ENCODE measurements at regions not wholly inside any gene's neighbourhood (a gene's known extent, or its start where the extent isn't known, plus 50 kb on each side); places are given as distances from the start of the nearest gene placed in this dataset.
"Not testable (repeated sequence)": the region's sequence is repeated elsewhere in the genome, so short reads cannot be mapped to it uniquely, and the experiment has no call there.

DNA sequence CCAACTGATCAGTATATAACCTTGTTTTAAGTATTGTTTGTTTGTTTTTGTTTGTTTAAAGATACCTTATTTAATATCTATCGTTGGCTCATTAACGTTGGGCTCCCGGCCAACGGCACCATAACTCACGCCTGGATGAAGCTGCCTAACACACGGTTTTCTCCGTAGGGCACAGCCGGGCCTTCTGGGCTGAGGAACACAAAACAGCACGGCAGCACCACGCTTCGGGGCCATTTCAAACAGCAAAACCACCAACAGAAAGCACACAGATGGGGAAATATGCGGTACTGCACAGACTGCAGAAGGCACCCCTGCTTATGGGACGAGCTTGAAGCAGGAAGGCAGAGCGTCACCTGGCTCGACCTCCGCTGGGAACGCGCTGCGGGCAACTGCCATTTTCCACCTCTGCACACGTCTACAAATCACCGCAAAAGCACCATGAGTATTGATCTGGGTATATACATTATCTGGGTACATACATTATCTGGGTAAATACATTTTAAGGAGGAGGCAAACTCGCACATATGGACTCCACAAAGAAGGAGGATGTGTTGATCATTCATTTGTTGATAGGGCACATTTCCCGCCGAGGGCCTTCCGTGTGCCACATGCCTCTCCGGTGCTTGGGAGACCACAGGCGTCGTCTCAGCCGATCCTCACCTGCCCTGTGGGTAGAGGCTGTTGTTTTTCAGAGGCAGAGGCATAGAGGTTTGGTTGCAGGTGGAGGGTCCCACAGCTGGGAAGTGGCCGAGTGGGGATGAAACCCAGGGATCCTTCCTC, 123.7 kb upstream of the ATP2B2 start:
- DNase-seq = no peak

DNA sequence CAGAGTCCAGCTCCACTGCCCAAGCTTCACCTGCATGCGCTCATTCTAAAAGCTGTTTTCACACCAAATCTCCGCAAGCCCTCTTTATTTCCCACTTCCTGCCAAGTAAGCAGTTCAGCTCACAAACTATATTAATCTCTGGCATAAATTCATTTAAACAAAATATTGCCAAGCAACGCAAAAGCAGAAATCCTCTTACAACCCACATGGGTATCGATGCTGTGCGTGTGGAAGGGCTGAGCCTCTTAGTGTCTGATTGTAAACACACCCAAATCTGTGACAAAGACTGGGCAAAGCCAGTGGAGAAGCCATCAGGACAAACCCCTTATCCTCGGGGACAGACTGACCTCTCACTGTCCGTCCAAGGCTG, 124.3 kb upstream of the ATP2B2 start:
- DNase-seq = no peak

DNA sequence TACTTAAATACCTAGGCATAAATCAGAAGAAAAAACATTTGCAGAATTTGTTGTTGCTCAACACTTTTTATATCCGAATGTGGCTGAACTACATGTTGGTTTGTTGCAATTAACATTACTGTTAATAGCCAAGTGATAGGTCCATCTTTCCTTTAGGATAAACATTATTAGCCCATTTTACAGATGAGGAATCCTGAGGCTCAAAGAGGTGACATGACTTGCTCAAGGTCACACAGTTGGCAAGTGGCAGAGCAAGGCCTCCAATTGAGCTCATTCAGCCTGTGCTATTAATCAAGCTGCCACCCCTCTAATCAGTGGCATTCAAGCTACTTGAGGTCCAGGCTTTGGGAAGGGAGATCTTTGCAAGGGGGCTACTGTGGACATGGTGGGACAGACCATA, 125.8 kb upstream of the ATP2B2 start:
- DNase-seq = no peak

DNA sequence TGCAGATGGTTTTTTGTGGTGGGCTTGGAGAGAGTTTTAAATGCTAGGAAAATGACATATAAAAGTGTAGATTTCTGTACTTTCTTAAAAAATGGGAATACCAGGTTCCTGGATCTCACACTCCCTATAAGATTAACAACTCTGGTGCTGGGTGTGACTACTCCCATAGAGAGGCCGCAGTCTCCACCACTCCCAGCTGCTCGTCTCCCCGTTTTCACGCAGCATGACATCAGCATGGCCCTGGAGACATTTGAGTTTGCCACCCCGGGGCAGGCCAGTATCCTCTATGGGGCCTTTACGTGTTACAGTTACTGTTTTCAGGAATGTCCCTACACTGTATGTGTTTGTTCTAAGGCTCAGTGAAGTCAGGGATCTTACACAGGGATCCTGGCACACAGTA, 126.7 kb upstream of the ATP2B2 start:
- no peak for DNase-seq

DNA sequence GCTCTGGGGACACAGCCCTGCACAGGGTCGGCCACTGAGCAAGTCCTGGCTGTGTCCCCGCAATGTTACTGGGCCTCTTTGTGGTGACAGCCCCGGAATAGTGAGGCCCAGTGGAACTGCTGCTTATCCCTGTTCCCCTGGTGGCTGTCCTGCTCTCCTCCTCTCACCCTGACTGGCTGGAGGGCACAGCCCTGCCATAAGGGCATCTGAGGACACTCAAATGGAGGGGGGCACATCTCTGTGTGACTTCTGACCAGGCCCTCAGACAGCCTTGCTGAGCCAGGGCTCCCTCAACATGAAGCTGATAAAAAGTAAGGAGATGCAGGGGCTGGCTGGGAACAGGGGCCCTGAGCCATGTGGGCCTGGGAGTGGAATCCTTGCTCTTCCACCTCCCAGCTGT, 127.4 kb upstream of the ATP2B2 start:
- DNase-seq = no peak

DNA sequence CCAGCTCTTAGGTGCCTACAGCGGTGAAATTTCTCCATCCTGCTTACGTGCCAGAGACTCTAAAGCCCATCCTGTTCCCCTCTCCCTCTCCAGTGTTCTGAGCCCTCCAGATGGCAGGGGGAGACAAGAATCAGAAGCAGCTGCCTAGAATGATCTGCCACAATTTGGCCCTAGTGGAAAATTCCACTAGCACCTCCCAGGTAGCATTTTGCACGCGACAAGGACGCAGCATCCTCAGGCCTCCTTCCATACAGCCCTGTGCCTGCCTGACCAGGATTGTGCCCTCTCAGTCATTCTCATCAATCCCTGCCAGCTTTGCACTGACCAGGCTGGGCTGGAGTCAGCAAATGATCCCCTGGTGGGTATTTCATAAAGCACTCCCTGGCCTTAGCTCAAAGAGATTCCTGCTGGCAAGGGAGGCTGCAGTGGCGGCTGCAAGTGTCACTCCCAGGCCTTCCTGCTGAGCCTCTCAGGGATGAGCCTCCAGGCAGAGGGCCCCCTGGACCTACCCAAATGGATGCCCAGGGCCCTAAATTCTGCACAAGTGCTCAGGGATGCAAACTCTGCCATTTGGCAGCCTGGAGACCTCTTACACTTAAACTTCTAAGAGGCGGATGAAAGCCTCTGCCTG, 130.2 kb upstream of the ATP2B2 start:
- DNase-seq = no peak

DNA sequence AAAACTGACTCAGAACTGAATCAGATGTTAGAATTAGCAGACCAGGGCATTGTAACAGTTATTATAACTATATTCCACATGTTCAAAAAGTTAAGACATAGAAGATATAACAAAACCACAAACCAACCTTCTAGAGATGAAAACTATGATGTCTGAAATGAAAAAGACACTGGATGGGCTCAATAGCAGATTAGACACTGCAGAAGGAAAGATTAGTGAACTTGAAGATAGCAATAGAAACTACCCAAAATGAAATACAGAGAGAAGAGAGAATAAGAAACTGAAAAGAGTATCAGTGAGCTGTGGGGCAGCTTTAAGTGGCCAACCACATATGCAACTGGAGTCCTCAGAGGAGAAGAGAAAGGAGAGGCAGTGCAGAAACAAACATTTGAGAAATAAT, 132.0 kb upstream of the ATP2B2 start:
- no peak for DNase-seq

DNA sequence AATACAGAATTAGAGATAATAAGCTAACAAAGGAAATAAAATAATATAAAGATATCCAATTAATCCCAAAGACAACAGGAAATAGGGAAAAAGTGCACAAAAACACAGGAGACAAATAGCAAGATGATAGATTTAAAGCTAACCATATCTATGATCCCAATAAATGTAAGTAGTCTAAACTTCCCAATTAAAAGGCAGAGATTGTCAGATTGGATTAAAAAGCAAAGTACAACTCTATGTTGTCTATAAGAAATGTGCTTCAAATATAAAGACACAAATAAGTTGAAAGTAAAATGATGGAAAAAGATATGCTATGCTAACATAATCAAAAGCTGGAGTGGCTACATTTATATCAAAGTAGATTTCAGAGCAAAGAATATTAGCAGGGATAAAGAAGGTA, 133.1 kb upstream of the ATP2B2 start:
- DNase-seq = no peak

DNA sequence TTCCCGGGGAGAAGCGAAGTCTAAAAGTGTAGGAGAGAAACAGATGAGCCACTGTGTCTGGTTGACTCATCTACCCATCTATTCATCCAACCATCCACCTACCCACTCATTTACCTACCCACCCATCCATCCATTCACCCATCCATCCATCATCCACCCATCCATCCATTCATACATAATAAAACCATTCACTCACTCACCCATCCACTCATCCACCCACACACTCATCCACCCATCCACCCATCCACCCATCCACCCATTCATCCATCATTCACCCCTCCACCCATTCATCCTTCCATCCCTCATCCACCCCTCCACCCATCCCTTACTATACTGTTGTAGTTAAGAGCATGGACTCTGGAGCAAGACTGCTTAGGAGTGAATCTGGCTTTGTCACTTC, 136.4 kb upstream of the ATP2B2 start:
- DNase-seq = no peak

DNA sequence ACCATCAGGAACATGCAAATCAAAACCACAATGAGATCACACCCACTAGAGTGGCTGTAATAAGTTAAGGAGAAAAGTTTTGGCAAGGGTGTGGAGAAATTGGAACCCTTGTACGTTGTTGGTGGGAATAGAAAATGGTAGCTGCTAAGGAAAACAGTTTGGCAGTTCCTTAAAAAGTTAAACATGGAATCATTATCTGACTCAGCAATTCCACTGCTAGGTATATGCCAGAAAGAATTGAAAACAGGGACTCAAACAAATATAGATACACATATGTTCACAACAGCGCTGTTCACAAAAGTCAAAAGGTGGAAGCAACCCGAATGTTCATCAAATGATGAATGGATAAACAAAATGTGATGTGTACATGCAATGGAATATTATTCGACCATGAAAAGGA, 138.8 kb upstream of the ATP2B2 start:
- no peak for DNase-seq

DNA sequence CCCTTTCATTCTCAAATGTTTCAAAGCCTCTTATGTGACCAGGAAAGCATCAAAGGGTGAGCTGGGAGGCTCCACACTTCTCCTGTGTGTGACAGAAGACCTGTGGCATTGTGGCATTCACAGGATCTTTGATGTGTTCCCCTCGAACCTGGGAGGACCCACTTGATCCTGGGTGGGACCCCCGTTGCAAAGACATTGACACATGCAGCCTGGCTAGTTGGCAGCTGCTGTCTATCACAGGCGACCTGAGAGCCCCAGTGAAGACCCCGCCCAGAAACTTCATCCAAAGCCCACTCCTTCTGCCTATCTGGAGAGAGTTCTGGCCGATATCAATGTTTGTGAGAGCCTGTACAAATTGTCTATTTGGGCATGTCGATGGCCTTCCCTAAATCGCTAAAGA, 140.4 kb upstream of the ATP2B2 start:
- DNase-seq = no peak

DNA sequence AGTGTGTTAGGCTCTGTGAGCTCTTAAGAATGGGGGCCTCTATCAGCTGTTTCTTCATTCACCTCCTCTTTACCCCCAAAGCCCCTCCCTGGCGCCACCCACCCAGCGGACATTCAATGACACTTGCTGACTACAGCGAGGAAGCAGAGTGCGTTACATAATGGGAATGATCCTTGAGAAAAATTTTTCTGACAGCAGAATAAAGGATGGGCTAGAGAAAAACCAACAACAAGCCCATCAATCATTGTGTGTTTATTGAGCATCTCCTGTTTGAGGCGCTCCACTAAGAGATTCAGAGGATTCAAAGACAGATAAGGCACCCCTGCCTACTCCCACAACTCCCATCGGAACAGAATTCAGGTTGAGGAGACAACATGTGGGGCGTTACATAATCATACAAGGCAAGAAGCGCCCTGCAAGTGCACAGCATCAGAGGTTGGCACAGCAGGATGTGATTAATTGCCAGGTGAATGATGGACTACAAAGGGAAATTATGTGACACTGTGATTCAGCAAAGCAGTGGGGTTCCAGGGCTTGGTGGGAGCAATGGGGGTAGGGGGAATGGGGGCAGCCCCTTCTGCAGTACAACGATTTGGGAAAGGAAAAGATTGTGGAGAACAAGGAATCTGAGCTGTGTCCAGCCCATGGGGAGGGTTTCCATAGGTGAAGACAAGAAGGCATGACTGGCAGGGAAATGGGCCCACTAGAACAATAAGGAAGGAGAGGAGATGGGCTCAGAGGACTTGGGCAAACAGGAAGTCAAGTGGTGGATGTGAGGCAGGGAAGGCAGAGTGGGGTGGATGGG, 141.3 kb upstream of the ATP2B2 start:
- no peak for DNase-seq

DNA sequence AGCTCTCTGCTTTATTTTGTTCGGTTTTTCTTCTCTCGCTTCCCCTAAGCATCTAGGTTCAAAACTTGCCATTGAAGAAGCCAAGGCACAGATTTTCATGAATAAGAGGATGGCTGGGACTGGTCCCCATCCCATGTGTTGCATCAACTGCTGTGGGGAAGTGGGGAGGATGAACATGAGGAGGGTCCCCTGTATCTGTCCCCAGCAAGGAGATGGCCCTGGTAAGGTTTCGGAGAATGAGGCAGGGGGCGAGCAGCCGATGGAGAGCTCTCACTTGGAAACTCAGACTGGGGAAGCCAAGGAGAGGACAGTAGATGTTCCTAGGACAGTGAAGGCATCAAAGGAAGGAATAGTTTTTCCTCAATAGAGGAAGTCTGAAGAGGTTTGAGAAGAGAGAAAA, 142.0 kb upstream of the ATP2B2 start:
- no peak for DNase-seq

DNA sequence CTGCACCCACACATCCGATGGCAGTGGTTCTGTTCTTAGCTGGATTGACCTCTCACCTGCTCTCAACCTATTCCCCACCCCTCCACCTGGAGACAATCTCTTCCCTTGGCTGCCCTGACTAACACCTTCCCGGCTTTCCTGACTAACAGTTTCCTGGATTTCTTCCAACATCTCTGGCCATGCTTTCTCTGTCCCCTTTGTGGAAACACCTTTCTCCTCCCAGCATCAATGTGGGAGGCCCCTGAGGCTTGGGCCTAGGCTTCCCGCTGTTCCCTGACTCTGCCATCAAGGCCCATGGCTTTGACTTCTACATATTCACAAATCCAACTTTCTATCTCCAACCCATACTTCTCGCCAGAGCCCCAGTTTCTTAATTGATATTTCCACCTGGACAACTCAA, 142.8 kb upstream of the ATP2B2 start:
- DNase-seq = no peak

DNA sequence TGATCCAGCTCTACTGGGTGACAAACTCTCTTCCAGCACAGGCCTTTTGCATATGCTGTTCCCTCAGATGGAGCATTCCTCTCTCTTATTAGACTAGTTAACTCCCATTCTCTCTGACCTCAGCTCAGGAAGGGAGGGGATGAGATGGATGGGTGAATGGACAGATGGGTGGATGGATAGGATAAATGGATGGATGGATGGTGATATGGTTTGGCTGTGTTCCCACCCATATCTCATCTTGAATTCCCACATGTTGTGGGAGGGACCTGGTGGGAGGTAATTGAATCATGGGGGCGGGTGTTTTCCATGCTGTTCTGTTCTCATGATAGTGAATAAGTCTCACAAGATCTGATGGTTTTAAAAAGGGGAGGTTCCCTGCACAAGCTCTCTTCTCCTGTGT, 144.1 kb upstream of the ATP2B2 start:
- DNase-seq = not testable (repeated sequence)

DNA sequence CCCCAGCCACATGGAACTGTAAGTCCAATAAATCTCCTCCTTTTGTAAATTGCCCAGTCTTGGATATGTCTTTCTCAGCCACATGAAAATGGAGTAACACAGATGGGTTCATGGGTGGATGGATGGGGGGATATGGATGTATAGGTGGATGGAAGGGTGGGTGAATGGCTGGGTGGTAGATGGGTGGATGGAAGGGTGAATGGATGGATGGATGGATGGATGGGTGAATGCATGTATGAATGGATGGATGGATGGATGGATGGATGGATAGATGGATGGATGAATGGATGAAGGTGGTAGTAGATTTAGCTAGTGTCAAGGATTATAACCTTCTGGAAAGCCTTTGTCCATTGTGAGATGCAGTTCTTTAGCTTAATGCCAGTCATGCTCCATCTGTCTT, 146.1 kb upstream of the ATP2B2 start:
- DNase-seq = no peak

DNA sequence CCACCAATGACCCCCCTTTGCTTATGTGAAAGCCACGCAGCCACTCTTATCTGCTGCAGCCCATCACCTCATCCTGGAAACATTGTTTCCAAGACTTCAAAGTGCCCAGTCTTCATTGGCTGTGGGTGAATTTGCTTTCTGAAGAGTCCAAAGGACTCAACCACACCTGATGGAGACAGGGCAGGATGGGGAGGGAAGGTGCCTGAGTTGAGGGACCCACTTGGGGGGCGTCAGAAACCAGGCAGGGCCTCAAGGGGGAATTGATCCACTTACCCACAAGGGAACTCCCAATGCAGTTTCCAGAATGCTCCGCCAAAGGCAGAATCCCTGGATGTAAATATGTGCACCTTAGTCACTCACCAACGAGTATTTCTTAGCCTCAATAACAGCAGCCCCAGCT, 147.9 kb upstream of the ATP2B2 start:
- DNase-seq = no peak

DNA sequence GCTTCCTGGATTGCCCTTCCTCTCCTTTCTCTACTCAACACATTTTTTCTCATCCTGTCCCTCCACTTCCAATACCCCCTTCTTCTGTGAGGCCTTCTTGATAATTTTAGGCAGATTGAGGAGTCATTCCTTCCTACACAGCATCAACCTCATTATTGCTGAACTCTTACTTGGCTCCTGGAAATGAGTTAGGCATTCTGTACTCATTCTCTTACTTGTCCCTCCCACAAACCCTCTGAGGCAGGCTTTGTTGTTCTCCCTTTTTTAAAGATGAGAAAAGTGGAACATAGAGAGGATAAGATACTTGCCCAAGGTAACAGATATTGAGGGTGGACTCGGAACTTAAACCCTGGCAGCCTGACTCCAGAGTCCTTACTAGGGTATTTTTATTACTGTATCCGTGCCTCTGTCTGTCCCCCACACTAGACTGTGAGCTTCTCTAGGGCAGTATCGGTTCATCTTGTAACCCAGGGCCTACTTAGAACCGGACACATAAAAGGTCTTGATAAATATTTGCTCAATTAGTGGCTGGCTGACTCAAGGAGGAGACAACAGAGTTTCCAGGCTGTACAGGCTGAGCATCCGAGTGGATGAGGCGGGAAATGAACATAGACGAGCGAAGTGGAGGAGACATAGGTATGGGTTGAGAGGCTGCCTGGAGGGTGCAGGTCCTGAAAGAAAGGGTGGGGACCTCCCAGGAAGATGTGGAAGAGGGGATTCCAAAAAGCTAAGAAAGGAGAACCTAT, 148.7 kb upstream of the ATP2B2 start:
- no peak for DNase-seq

DNA sequence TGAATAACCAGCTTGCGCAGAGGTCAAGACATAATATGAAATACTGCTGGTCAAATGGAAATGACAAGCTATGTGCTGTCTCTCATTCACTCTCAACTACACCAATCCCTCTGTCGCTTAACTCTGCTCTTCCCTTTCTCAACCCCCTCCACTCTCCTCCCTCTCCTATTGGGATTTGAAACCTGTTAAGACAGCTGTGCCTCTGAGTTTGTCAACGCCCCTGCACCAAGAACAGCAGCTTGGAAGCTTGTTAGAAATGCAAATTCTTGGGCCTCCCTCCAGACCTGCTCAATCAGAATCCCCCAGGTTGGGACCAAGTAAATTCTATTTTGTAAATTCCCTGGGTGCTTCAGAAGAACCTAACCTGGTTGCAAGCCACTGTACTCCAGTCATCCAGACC, 149.7 kb upstream of the ATP2B2 start:
- no peak for DNase-seq

DNA sequence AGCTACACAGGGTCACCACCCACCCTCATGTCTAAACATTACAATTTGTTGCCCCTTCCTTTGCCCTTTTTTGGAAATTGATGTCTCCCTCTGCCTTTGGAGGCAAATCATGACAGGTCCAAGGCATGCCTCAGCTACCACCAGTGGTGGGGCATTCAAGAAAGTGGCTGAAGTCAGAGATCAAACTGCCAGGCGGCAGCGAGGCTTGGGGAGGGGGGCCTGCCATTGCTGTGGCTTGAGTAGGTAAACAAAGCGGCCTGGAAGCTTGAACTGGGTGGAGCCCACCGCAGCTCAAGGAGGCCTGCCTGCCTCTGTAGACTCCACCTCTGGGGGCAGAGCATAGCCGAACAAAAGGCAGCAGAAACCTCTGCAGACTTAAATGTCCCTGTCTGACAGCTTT, 152.0 kb upstream of the ATP2B2 start:
- DNase-seq = not testable (repeated sequence)

DNA sequence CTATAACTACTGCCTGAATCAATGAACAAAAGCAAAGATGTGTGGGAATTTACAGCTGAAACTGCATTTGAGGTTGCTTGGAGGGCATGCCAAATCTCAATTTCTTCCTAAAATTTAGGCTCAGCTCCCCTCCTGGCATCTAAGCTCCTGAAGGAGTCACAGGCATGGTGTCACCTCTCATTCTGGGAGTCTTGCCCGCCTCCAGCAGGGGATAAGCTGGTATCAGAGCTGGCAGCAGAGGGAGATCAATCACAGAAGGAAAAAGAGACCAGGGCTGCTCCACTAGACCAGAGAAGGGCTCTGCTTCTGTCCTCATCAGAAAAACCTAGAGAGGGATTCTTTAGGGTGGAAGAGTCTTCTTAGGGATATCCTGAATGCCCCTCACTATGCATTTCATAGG, 150.4 kb upstream of the SLC6A11 start:
- no peak for DNase-seq

DNA sequence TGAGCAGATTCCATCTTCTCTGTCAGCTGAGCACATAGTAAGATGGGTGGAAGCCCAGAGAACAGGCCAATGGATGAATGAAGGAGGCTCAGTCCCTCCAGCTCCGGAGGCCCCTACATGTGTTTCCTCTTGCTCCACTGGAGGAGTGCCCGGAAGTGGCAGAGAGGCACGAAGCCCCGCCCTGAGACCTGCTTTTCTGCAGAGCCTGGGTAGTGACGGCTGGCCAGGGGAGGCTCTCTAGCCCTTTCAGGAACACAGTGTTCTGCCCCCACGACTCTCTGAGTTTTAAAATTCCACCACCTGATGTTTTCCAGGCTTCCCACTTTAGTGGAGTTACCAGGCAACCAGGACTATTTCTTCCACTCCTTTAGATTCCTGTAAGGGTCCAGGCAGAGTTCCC, 149.4 kb upstream of the SLC6A11 start:
- no peak for DNase-seq

DNA sequence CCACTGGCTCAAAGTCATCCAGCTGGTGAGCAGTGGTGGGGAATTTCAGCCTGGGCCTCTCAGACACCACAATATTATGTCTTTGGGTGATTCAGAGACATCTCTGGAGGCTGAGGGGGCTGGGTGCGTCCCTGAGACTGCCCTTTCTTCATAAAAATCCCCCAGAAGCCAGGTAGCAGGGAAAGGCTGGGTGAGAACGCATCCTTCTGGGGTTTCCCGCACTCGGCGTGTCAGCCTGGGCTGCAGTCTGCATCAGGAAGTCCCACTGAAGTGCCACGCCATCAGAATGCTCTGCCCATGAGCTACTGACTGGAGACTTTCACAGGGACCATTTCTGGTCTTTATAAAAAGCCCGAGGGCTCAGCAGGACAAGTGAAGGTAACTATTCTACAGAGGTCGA, 148.8 kb upstream of the SLC6A11 start:
- no peak for DNase-seq
